C4-2B (cell line): ENCODE measurements at regions not wholly inside any gene's neighbourhood (a gene's known extent, or its start where the extent isn't known, plus 50 kb on each side); places are given as distances from the start of the nearest gene placed in this dataset.

Source experiments
- CTCF ChIP-seq: fragments of 450-650 bp; conservative IDR thresholded peaks from 2 replicates; pipeline ENCODE4 v1.5.1; 2017; ENCODE audit warnings: mild to moderate bottlenecking
- ZFX ChIP-seq: fragments of 450-650 bp; IDR thresholded peaks from 2 replicates; pipeline ENCODE4 v1.6.1; 2017

GRCh38 chr12:43009846-43010240 is 420.3 kb upstream of the PRICKLE1 start:
- TF ChIP-seq CTCF (no peak), ZFX (no peak)
